ENCODE measurements at regions not wholly inside any gene's neighbourhood (a gene's known extent, or its start where the extent isn't known, plus 50 kb on each side); places are given as distances from the start of the nearest gene placed in this dataset.

DNA sequence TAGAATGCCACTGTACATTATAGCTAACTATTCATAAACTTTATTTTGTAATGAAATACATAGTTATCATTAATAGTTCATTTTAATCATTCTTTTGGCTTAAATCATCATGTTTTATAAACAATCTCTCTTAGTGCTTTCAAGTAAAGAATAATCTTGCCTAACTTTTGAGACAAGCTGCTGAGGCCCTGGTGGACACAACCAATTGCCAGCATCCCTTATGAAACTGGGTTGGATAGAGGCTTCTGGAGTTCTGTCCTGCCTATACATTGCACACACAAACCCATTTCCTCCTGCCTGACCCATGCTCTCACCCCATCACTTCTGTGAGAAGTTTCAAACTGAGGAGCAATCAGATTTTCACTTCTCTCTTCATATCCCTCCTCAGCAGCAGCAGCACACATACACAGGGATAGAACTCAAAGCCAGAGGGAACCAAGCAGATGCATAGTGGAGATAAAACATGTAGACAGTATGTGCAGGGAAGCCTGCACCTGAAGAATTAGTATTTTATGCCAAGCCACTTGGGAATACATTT, 450.0 kb upstream of the SLC14A2 start:
- H3K36me3 ChIP-seq (ENCODE audit: control insufficient read depth, insufficient read depth, low read length) = no peaks in the 10 kb centered on the region
- TF ChIP-seq, protein P1, sequence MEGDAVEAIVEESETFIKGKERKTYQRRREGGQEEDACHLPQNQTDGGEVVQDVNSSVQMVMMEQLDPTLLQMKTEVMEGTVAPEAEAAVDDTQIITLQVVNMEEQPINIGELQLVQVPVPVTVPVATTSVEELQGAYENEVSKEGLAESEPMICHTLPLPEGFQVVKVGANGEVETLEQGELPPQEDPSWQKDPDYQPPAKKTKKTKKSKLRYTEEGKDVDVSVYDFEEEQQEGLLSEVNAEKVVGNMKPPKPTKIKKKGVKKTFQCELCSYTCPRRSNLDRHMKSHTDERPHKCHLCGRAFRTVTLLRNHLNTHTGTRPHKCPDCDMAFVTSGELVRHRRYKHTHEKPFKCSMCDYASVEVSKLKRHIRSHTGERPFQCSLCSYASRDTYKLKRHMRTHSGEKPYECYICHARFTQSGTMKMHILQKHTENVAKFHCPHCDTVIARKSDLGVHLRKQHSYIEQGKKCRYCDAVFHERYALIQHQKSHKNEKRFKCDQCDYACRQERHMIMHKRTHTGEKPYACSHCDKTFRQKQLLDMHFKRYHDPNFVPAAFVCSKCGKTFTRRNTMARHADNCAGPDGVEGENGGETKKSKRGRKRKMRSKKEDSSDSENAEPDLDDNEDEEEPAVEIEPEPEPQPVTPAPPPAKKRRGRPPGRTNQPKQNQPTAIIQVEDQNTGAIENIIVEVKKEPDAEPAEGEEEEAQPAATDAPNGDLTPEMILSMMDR (IDR thresholded peaks at IDR 0.05; ENCODE audit: insufficient read depth, low read length, poor library complexity, severe bottlenecking) = no peak
- no peaks in the 10 kb centered on the region; the same call in 1 of the 2 replicates for H3K27me3 ChIP-seq (replicated peaks; ENCODE audit: control insufficient read depth, insufficient read depth, low read length)
- no peak for DNase-seq (ENCODE audit: extremely low read depth, insufficient read length)
- H3K4me3 ChIP-seq (replicated peaks; ENCODE audit: low read depth, low read length) = no peak overlapping the region

DNA sequence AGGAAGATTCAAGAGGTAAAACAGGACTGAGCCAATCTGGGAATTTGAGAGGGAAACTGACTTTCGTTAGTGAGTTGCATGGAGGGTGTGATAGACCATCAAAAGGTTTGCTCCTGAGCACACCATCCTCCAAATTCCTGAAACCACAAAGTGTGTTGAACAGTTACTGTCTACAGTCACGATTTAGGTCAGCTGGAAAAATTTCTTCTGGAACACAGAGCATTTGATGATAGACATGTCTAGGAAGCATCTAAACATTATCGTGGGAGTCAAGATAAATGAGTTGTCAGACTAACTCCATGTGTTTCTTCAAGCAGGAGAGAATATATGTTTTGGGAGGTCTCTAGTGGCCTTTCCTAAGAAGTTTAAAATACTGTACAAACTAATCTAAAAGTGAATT, 449.4 kb upstream of the SLC14A2 start:
- TF ChIP-seq, protein P1 (IDR thresholded peaks at IDR 0.05; ENCODE audit: insufficient read depth, low read length, poor library complexity, severe bottlenecking) = no peak
- no peak for DNase-seq (ENCODE audit: extremely low read depth, insufficient read length)
- H3K36me3 ChIP-seq (ENCODE audit: control insufficient read depth, insufficient read depth, low read length) = no peaks in the 10 kb centered on the region
- no peaks in the 10 kb centered on the region; the same call in 1 of the 2 replicates for H3K27me3 ChIP-seq (replicated peaks; ENCODE audit: control insufficient read depth, insufficient read depth, low read length)
- H3K4me3 ChIP-seq (replicated peaks; ENCODE audit: low read depth, low read length) = no peak overlapping the region

DNA sequence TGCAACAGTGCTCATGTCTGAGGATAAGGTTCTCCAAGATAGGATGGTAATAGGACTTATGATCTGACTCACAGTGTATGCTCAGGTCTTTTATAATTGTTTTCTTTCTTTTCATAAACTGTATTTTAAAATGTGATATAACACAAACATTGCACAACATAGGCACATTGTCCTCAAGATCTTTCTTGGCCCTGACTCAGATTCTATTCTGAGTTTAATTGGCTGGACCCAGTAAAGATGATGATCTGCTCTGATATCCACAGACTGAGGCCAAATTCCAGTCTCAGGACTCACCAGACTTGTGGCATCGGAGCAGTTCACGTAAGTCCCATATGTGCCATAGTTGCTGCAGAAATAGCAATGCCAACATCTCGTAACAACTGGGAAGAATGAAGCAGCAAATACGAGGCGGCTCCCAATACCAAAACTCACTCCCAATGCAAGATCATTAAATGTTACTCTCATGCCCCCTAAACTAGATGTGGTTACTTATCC, 448.9 kb upstream of the SLC14A2 start:
- Histone ChIP-seq H3K27me3 (replicated peaks; ENCODE audit: control insufficient read depth, insufficient read depth, low read length) (no peaks in the 10 kb centered on the region; the same call in 1 of the 2 replicates), H3K36me3 (ENCODE audit: control insufficient read depth, insufficient read depth, low read length) (no peaks in the 10 kb centered on the region), H3K4me3 (replicated peaks; ENCODE audit: low read depth, low read length) (no peak overlapping the region)
- no peak for DNase-seq (ENCODE audit: extremely low read depth, insufficient read length)
- TF ChIP-seq, protein P1 (IDR thresholded peaks at IDR 0.05; ENCODE audit: insufficient read depth, low read length, poor library complexity, severe bottlenecking) = no peak

DNA sequence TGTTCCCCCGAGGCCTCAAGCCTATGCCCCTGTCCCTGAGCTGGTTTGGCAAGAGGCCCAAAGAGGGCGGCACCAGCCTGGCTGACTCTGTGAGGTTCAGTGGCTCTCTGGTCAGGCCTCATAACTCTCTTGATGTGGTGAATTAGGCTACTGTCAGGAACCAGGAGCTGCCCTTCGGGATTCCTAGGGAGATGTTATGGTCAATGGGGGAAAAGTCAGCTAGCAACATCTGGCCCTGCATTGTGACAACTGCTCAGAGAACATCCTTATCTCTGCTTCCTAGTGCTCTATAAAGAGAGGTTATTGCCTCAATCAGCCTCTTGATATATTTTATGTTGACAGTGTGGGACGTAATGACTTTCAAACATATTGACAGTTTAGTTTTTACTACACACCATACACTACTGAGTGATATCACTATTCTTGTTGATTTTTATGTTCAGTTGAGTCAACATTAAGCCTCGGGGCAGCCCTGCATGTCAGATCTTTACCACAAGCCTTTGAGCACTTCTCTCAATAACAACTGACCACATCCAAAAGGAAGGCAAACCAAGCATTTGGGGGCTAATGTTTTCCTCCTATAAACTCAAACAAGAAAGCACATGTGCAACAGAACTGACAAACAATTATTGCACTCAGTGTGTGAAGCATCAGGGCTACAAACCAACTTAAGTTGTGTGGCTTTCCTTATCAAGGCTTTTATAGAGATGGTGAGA, 448.3 kb upstream of the SLC14A2 start:
- Histone ChIP-seq H3K4me3 (replicated peaks; ENCODE audit: low read depth, low read length) (no peak overlapping the region), H3K27me3 (replicated peaks; ENCODE audit: control insufficient read depth, insufficient read depth, low read length) (no peaks in the 10 kb centered on the region; the same call in 1 of the 2 replicates), H3K36me3 (ENCODE audit: control insufficient read depth, insufficient read depth, low read length) (no peaks in the 10 kb centered on the region)
- DNase-seq (ENCODE audit: extremely low read depth, insufficient read length) = no peak
- TF ChIP-seq, protein P1 (IDR thresholded peaks at IDR 0.05; ENCODE audit: insufficient read depth, low read length, poor library complexity, severe bottlenecking) = no peak

DNA sequence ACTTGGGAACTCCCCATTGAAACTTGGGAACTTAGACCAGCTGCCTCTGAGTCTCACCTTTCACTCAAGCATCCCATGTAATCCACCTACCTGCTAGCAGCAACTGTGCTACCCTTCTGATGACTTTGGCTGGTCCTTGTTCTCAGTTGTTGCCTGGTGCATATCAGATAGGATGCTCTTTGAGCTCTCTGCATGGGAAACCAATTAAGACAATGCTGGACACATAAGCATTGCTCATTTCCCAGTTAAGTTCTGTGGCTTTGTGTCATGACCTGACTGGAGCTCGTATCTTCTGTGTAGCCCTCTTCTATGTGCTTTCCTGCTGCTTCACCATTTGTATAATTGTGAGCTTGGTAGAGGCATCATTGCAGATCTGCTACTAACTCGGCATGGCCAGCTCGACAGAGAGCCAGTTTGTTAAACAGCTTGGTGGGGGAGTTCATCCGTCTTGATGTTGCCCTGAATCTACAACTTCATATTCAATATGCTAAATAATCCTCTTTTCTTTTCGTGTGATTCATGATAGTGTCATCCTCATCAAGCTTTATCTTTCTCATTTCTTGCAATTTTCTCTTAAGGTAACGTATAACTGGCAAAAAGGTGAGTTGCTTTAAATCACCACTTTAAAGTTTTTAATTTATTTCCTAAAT, 447.5 kb upstream of the SLC14A2 start:
- H3K4me3 ChIP-seq (replicated peaks; ENCODE audit: low read depth, low read length) = no peak overlapping the region
- H3K27me3 ChIP-seq (replicated peaks; ENCODE audit: control insufficient read depth, insufficient read depth, low read length) = no peaks in the 10 kb centered on the region; the same call in 1 of the 2 replicates
- DNase-seq (ENCODE audit: extremely low read depth, insufficient read length) = no peak
- TF ChIP-seq, protein P1 (IDR thresholded peaks at IDR 0.05; ENCODE audit: insufficient read depth, low read length, poor library complexity, severe bottlenecking) = no peak
- H3K36me3 ChIP-seq (ENCODE audit: control insufficient read depth, insufficient read depth, low read length) = no peaks in the 10 kb centered on the region

All from GM06990 (cell line).